Hematopoietic multipotent progenitor cell treated with erythropoietin and hydrocortisone succinate and interleukin-3 and kit ligand, for 4 days (in vitro differentiated cells): ENCODE measurements at regions not wholly inside any gene's neighbourhood (a gene's known extent, or its start where the extent isn't known, plus 50 kb on each side); places are given as distances from the start of the nearest gene placed in this dataset.
"Not testable (repeated sequence)": the region's sequence is repeated elsewhere in the genome, so short reads cannot be mapped to it uniquely, and the experiment has no call there.

Source experiments
- DNase-seq: peaks from one replicate; pipeline ENCODE4 v3.0.0-alpha.2; 2015

DNA sequence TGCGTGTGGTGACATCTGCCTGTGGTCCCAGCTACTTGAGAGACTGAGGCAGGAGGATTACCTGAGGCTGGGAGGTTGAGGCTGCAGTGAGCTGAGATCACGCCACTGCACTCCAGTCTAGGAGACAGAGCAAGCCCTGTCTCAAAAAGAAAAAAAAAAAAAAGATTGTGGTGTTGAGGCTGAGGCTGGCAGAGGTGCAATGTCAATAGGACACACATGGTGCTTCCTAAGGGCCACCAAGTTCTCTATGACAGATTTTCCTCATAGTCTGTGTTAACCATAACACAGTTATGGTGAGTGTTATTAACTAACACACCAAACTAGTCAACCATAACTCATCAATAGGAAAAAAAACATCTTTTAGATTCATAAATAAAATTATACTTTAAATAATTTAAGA, 494.4 kb downstream of the TMX3 start:
- no peak for DNase-seq

DNA sequence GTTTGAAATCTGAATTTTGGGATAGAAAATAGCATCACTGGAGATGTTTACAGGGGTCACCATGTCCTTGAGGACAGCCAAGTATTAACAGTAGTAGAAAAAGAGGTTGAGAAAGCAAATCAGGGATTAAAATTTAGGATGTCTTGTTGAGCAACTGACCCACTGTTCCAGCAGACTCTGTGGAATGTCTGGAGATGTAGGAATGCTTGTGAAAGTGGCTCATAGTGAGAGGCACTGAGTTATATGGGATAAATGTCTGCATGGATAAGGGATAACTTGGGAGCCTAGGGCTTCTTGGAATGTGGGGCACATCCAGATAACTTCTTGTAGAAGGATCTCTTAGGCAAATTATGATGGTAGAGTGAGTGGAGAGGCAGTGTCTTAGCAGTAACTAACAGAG, 495.0 kb downstream of the TMX3 start:
- DNase-seq = no peak

DNA sequence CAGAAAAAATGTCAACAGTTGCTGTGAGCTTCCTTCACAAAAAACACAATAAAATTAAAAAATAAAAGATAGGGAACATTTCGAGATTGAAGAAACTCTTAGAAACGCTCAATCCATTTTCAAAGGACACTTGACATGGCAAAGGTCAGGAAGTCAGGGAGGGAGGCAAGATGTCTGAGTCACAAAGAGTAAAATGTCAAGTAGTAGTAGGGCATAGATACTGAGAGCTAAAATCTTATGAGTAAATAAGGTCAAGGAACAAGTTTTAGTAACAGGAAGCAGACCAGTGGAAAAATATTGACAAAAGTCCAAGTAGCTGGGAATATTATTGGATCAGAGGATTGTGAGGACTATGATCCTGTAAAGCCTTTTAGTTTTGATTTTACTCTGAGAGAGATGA, 495.6 kb downstream of the TMX3 start:
- DNase-seq = no peak

GRCh38 chr18:68215931-68216330, 499.0 kb downstream of the TMX3 start:
- DNase-seq = no peak

DNA sequence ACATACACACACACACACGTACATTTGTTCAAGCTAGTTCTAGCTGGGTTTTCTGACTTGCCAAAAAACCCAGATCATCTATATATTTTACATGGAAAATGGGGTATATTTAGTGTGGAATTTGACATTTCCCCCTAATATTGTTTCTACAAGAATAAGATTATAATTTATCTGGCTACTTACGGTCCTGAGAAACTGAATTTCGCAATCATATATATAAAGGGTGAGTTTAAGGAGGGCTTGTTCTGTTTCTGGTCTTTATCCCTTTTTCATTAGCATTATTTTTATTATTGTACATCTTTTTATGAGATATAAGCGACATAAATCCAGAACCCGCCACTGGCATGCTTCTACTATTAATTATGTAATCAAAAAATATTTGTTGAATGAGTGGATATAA, 528.9 kb downstream of the TMX3 start:
- DNase-seq = no peak

DNA sequence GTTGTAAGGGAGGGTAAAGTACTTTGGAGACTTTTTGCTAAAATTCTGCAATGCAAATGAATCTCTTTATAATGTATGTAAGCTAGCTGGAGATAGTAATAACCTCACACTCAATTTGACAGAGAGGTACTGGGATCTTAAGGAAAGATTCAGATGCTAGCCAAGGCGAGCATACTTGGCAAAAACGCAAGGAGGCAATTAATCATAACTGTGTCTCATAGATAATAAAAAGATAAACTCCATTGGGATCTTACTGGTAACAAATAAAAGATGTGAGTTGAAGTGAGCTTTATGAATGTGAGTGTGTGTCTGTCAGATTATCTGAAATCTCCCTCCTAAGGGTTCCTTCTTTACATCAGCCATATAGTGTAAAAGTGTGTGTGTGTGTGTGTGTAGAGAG, 533.0 kb downstream of the TMX3 start:
- DNase-seq = no peak

GRCh38 chr18:68179811-68180210, 535.1 kb downstream of the TMX3 start:
- no peak for DNase-seq

DNA sequence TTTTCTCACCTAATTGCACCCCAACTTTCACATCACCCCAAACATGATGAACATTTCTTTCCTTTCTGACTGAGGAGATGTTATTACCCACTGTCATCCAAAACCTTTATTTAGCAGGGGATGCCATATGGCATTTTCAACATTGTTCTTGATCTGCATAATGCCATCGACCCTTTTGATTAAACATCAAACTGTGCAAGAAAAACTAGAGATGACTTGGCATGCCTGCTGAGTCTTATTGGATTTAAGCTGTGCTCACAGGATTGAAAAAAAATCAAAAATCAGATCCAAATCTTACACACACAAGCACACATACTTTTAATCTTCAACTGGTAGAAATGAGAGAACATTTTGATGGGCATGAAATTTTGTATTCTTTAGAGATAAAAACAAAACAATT, 536.0 kb downstream of the TMX3 start:
- no peak for DNase-seq

GRCh38 chr18:68177807-68178702, 536.9 kb downstream of the TMX3 start:
- DNase-seq = peak; percentile 6

DNA sequence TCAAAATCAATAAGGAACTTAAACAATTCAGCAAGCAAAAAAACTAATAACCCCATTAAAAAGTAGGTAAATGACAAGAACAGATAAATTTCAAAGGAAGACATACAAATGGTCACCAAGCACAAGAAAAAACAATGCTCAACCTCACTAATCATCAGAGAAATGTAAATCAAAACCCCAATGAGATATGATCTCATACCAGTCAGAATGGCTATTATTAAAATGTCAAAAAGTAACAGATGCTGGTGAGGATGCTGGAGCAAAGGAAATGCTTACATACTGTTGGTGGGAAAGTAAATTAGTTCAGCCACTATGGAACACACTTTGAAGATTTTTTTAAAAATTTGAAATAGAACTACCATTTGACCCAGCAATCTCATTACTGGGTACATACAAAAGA, 538.0 kb downstream of the TMX3 start:
- DNase-seq = no peak

- no peak for DNase-seq
These were observed 541.9 kb downstream of the TMX3 start for GRCh38 chr18:68172842-68173549.

GRCh38 chr18:68164909-68165308, 550.0 kb downstream of the TMX3 start:
- no peak for DNase-seq

DNA sequence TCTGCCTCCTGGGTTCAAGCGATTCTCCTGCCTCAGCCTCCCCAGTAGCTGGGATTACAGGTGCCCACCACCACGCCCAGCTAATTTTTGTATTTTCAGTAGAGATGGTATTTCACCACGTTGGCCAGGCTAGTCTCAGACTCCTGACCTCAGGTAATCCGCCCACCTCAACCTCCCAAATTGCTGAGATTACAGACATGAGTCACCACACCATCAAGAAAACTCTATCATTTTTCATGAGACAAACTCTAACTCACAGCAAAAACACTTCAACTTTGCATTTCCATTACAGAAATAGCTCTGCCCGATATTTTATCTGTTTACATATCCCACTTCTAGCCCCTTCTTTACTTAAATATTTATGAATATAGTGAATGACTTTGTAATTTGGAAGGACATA, 561.1 kb downstream of the TMX3 start:
- not testable (repeated sequence) for DNase-seq

DNA sequence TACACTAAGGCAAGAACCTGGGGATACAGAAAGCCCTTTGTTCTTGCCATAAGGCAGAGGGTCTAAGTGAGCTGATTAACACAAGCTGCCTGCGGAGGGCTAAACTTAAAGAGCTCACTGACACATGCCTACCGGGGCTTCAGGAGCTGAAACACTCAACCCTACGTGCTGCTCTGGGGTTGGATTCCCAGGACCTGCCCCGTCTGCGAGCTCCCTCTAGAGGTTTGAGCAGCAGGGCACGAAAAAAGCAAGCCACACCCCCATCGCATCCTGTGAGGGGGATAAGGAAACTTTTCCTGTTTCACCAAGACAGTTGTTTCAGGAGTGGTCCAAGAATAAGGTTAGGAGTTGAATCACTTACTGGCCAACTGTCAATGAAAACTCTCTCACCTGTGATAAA, 562.1 kb downstream of the TMX3 start:
- DNase-seq = peak; percentile 10

- no peak for DNase-seq
These were observed 563.9 kb downstream of the TMX3 start for GRCh38 chr18:68150961-68151360.

DNA sequence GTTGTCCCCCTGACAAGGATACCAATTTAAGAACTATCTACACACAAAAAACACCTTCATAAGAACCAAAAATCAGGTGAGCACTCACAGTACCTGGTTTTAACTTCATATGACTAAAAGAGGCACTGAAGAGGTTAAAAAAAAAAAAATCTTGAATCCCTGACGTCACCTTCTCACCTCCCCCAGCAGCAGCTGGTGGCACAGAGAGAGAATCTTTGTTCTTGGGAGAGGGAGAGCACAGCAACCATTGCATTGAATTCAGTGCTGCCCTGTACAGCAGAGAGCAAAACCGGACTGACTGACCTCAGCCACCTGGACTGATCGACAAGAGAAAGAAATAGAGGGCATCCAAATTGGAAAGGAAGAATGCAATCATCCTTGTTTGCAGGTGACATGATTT, 566.0 kb downstream of the TMX3 start:
- DNase-seq = no peak

GRCh38 chr18:68147728-68148127, 567.2 kb downstream of the TMX3 start:
- no peak for DNase-seq

GRCh38 chr18:68121826-68122225, 593.1 kb downstream of the TMX3 start:
- no peak for DNase-seq

- DNase-seq = no peak
These were observed 593.6 kb downstream of the TMX3 start for GRCh38 chr18:68121308-68121707.

DNA sequence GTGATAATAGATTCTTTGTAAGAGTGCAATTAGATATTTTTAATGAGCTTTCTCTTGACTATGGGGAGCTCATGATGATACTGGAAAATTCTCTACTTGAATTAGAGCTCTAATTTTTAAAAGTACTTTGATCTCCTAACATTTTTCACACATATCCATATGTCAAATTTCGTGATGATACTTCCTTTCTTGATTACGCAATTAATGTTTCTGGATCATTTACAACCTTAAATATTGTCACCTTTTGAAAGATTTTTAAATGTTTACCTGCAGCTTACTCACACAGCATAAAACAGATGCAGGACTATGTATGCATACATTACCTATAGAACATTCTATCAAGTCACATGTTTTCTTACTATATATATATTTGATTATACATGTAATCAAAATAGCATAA, 598.5 kb upstream of the DSEL start:
- DNase-seq = no peak

DNA sequence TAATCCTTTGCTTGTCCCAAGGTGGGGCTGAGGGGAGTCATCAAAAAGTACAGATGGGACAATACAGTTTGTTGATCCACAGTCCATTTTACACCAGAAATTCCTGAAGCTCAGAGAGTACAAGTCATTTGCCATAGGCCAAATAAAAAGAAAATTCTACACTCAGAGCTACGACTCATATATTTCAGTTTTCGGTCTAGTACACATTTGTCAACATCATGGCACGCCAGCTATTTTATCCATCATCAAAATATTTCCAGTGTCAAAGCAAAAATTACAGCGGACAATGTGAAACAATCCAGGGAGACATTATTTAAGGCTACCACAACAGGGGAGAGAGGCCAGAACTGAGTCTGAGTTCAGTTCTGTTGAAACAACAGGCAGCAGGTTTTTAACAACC, 587.5 kb upstream of the DSEL start:
- DNase-seq = no peak

- no peak for DNase-seq
These were observed 587.0 kb upstream of the DSEL start for GRCh38 chr18:68103561-68103960.

DNA sequence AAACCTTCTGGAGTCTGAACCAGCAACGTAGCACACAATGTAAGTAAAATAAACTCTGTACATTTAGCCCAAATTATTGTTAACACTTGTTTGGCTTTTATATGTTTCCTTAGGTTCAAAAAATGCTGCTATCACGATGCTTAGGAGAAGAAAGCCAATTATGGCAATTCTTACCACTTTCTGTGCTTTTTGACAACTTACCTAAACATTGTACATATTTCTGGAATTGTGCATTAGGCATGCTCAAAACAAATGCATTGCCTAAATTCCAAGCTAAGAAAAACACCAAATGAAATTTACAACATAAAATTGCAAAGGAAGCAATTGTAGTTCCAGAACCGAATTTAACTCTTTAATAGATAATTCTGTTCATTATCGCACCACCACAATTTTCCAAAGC, 585.6 kb upstream of the DSEL start:
- DNase-seq = no peak

DNA sequence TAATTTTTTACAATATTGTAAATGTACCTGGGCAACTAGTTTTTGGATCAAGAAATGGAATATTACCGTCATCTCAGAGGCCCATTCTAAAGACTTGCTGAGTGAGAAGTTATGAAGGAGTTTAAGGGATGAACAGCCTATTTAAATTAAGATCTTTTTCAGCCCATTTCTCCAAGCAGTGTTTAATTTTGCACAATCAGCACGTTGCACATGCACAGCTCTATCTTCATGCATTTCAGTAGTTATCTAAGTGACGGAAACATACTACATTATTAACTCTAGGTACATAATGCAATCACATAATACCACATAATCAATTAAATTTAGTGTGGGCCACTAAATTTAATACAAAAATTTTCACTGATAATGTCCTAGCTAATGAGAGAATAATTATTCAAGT, 582.1 kb upstream of the DSEL start:
- DNase-seq = no peak

- DNase-seq = no peak
These were observed 570.0 kb upstream of the DSEL start for GRCh38 chr18:68086481-68086880.
